NCI-H446 treated with DMSO at 0.1 percent for 48 hours (cell line): ENCODE measurements at regions not wholly inside any gene's neighbourhood (a gene's known extent, or its start where the extent isn't known, plus 50 kb on each side); places are given as distances from the start of the nearest gene placed in this dataset.

Experiments used
- DNase-seq: peaks from one replicate; lab custom pipeline; 2025; lab: John Stamatoyannopoulos, UW

GRCh38 chr20:48405909-48406308 is 421.9 kb downstream of the PREX1 start:
- peak; percentile 68 for DNase-seq

- DNase-seq: no peak
Observed at GRCh38 chr20:48404598-48404997, 423.2 kb downstream of the PREX1 start.

GRCh38 chr20:48403167-48403761 is 424.5 kb downstream of the PREX1 start:
- no peak for DNase-seq

GRCh38 chr20:48401359-48401758 is 426.4 kb downstream of the PREX1 start:
- peak; percentile 32 for DNase-seq

GRCh38 chr20:48400009-48400408 is 427.8 kb downstream of the PREX1 start:
- no peak for DNase-seq

- DNase-seq: no peak
Observed at GRCh38 chr20:48398506-48399449, 429.0 kb downstream of the PREX1 start.

- peak; percentile 95 for DNase-seq
Observed at GRCh38 chr20:48396981-48397861, 430.6 kb downstream of the PREX1 start.

- no peak for DNase-seq
Observed at GRCh38 chr20:48395816-48396546, 431.8 kb downstream of the PREX1 start.

GRCh38 chr20:48394415-48395081 is 433.3 kb downstream of the PREX1 start:
- DNase-seq: no peak

GRCh38 chr20:48393737-48394314 is 434.0 kb downstream of the PREX1 start:
- no peak for DNase-seq

GRCh38 chr20:48393311-48393685 is 434.5 kb downstream of the PREX1 start:
- no peak for DNase-seq

- no peak for DNase-seq
Observed at GRCh38 chr20:48392407-48393310, 435.1 kb downstream of the PREX1 start.

GRCh38 chr20:48390981-48391380 is 436.8 kb downstream of the PREX1 start:
- no peak for DNase-seq

GRCh38 chr20:48387675-48388074 is 440.1 kb downstream of the PREX1 start:
- DNase-seq: no peak

- no peak for DNase-seq
Observed at GRCh38 chr20:48385527-48385926, 442.3 kb downstream of the PREX1 start.

- DNase-seq: no peak
Observed at GRCh38 chr20:48385114-48385513, 442.7 kb downstream of the PREX1 start.

GRCh38 chr20:48384147-48384818 is 443.5 kb downstream of the PREX1 start:
- DNase-seq: no peak

- no peak for DNase-seq
Observed at GRCh38 chr20:48383252-48383651, 444.5 kb downstream of the PREX1 start.

- no peak for DNase-seq
Observed at GRCh38 chr20:48382304-48382703, 445.5 kb downstream of the PREX1 start.
